Mesendoderm (in vitro differentiated cells): ENCODE measurements at regions not wholly inside any gene's neighbourhood (a gene's known extent, or its start where the extent isn't known, plus 50 kb on each side); places are given as distances from the start of the nearest gene placed in this dataset.

Experiments
- DNase-seq: peaks from one replicate; pipeline ENCODE4 v3.0.0; 2013
- H2AK5ac ChIP-seq: 2 replicates; pipeline ENCODE4 v1.6.1; 2013; ENCODE audit warnings: low read length, inconsistent platforms
- H2BK120ac ChIP-seq: 2 replicates; pipeline ENCODE4 v1.6.1; 2013; ENCODE audit warnings: low read depth, mild to moderate bottlenecking, low read length, moderate library complexity, mixed read lengths
- H2BK15ac ChIP-seq: replicated peaks from 2 replicates; pipeline ENCODE4 v1.6.1; 2013; ENCODE audit warnings: low read depth, mild to moderate bottlenecking, moderate library complexity
- H2BK5ac ChIP-seq: 2 replicates; pipeline ENCODE4 v1.6.1; 2013; ENCODE audit warnings: low read length, inconsistent platforms
- H3K18ac ChIP-seq: 2 replicates; pipeline ENCODE4 v1.6.1; 2013; ENCODE audit warnings: mild to moderate bottlenecking, low read length, mixed read lengths
- H3K23ac ChIP-seq: one replicate; pipeline ENCODE4 v1.6.1; 2013; ENCODE audit warnings: low read length
- H3K27ac ChIP-seq: 2 replicates; pipeline ENCODE4 v1.5.1; 2013; ENCODE audit warnings: low read depth, mild to moderate bottlenecking, inconsistent platforms, low read length, moderate library complexity
- H3K27me3 ChIP-seq: 2 replicates; pipeline ENCODE4 v1.6.1; 2013; ENCODE audit warnings: low read length, control low read depth, mild to moderate bottlenecking, inconsistent platforms; ENCODE audit not compliant: insufficient read depth, poor library complexity
- H3K36me3 ChIP-seq: 2 replicates; pipeline ENCODE4 v1.6.1; 2013; ENCODE audit warnings: low read length, inconsistent platforms; ENCODE audit not compliant: control insufficient read depth, insufficient read depth
- H3K4ac ChIP-seq: one replicate; pipeline ENCODE4 v1.6.1; 2013; ENCODE audit warnings: low read depth, mild to moderate bottlenecking, low read length, moderate library complexity
- H3K4me1 ChIP-seq: 2 replicates; pipeline ENCODE4 v1.6.1; 2013; ENCODE audit warnings: low read depth, low read length, inconsistent platforms; ENCODE audit not compliant: control insufficient read depth
- H3K4me2 ChIP-seq: 2 replicates; pipeline ENCODE4 v1.6.1; 2013; ENCODE audit warnings: low read length
- H3K4me3 ChIP-seq: 2 replicates; pipeline ENCODE4 v1.5.1; 2013; ENCODE audit warnings: mild to moderate bottlenecking, low read length
- H3K56ac ChIP-seq: one replicate; pipeline ENCODE4 v1.6.1; 2013; ENCODE audit warnings: low read length
- H3K79me1 ChIP-seq: 2 replicates; pipeline ENCODE4 v1.6.1; 2013; ENCODE audit warnings: low read length, inconsistent platforms
- H3K79me2 ChIP-seq: 2 replicates; pipeline ENCODE4 v1.6.1; 2013; ENCODE audit warnings: mild to moderate bottlenecking, low read length; ENCODE audit not compliant: control insufficient read depth, insufficient read depth
- H3K9ac ChIP-seq: 2 replicates; pipeline ENCODE4 v1.6.1; 2013; ENCODE audit warnings: low read length, inconsistent platforms
- H4K5ac ChIP-seq: one replicate; pipeline ENCODE4 v1.6.1; 2013; ENCODE audit warnings: low read length
- H4K8ac ChIP-seq: one replicate; pipeline ENCODE4 v1.6.1; 2013; ENCODE audit warnings: low read depth, mild to moderate bottlenecking, control low read depth, low read length, moderate library complexity
- WGBS: extraction: QIAGEN DNeasy Blood & Tissue Kit; methylation state at CpG from one replicate; pipeline ENCODE4 v1.1.7; 2013; ENCODE audit warnings: low lambda C conversion rate, missing lambda C conversion rate; ENCODE audit not compliant: insufficient coverage; ENCODE audit errors: extremely low coverage; 5-methylcytosine and 5-hydroxymethylcytosine counted together

GRCh38 chr16:35306915-35307314, 1847.5 kb downstream of the TP53TG3F start:
- no CpG with 5 or more reads among the region's 1 CpG for WGBS
- no peaks in the 10 kb centered on the region for H3K79me1 ChIP-seq

GRCh38 chr16:35308674-35309073, 1849.3 kb downstream of the TP53TG3F start:
- H4K5ac ChIP-seq = no peak overlapping the region
- H4K8ac ChIP-seq = no peak overlapping the region
- H2BK5ac ChIP-seq = no peak overlapping the region
- H2BK120ac ChIP-seq = no peak overlapping the region
- H3K4me1 ChIP-seq = no peaks in the 10 kb centered on the region
- H3K27me3 ChIP-seq = no peaks in the 10 kb centered on the region
- H3K9ac ChIP-seq = no peak overlapping the region
- no peak overlapping the region for H3K4me3 ChIP-seq
- H3K79me2 ChIP-seq = no peaks in the 10 kb centered on the region
- no peak overlapping the region for H3K18ac ChIP-seq
- no peaks in the 10 kb centered on the region for H3K79me1 ChIP-seq
- no peak overlapping the region for H2AK5ac ChIP-seq
- H3K56ac ChIP-seq = no peak overlapping the region
- H3K4me2 ChIP-seq = no peak overlapping the region
- H3K36me3 ChIP-seq = no peaks in the 10 kb centered on the region
- DNase-seq = no peak
- H3K23ac ChIP-seq = no peak overlapping the region
- WGBS = no CpG with 5 or more reads among the region's 5 CpGs
- H2BK15ac ChIP-seq = no peak overlapping the region
- no peak overlapping the region for H3K4ac ChIP-seq
- no peak overlapping the region for H3K27ac ChIP-seq

More at GRCh38 chr16:35306915-35307314, 1847.5 kb downstream of the TP53TG3F start:
- Histone ChIP-seq H3K23ac (no peak overlapping the region), H3K27me3 (no peaks in the 10 kb centered on the region), H3K18ac (no peak overlapping the region), H2BK120ac (no peak overlapping the region), H3K9ac (no peak overlapping the region), H3K36me3 (no peaks in the 10 kb centered on the region), H3K4ac (no peak overlapping the region), H3K27ac (no peak overlapping the region), H3K56ac (no peak overlapping the region), H3K4me1 (no peaks in the 10 kb centered on the region), H3K4me3 (no peak overlapping the region), H2AK5ac (no peak overlapping the region), H2BK15ac (no peak overlapping the region), H4K5ac (no peak overlapping the region), H2BK5ac (no peak overlapping the region), H3K4me2 (no peak overlapping the region), H4K8ac (no peak overlapping the region), H3K79me2 (no peaks in the 10 kb centered on the region)
- DNase-seq = no peak

- WGBS = no CpG with 5 or more reads among the region's 3 CpGs
- H3K79me1 ChIP-seq = no peaks in the 10 kb centered on the region
Observed at GRCh38 chr16:35310999-35311398, 1851.6 kb downstream of the TP53TG3F start.

GRCh38 chr16:35311475-35311874, 1852.1 kb downstream of the TP53TG3F start:
- H2BK15ac ChIP-seq = no peak overlapping the region
- H2AK5ac ChIP-seq = no peak overlapping the region
- no peak for DNase-seq
- no peak overlapping the region for H3K27ac ChIP-seq
- H3K4me3 ChIP-seq = no peak overlapping the region
- no peaks in the 10 kb centered on the region for H3K36me3 ChIP-seq
- H3K4me2 ChIP-seq = no peak overlapping the region
- H3K4ac ChIP-seq = no peak overlapping the region
- H3K18ac ChIP-seq = no peak overlapping the region
- no peaks in the 10 kb centered on the region for H3K4me1 ChIP-seq
- no peaks in the 10 kb centered on the region for H3K79me1 ChIP-seq
- H4K5ac ChIP-seq = no peak overlapping the region
- no peak overlapping the region for H3K9ac ChIP-seq
- WGBS = no CpG with 5 or more reads among the region's 10 CpGs
- H3K56ac ChIP-seq = no peak overlapping the region
- no peaks in the 10 kb centered on the region for H3K79me2 ChIP-seq
- H4K8ac ChIP-seq = no peak overlapping the region
- no peaks in the 10 kb centered on the region for H3K27me3 ChIP-seq
- no peak overlapping the region for H3K23ac ChIP-seq
- no peak overlapping the region for H2BK5ac ChIP-seq
- H2BK120ac ChIP-seq = no peak overlapping the region

More at GRCh38 chr16:35310999-35311398, 1851.6 kb downstream of the TP53TG3F start:
- Histone ChIP-seq H3K36me3 (no peaks in the 10 kb centered on the region), H3K23ac (no peak overlapping the region), H3K4ac (no peak overlapping the region), H3K9ac (no peak overlapping the region), H2BK120ac (no peak overlapping the region), H4K8ac (no peak overlapping the region), H4K5ac (no peak overlapping the region), H3K56ac (no peak overlapping the region), H2BK15ac (no peak overlapping the region), H3K27me3 (no peaks in the 10 kb centered on the region), H3K4me2 (no peak overlapping the region), H2BK5ac (no peak overlapping the region), H2AK5ac (no peak overlapping the region), H3K4me1 (no peaks in the 10 kb centered on the region), H3K27ac (no peak overlapping the region), H3K18ac (no peak overlapping the region), H3K79me2 (no peaks in the 10 kb centered on the region), H3K4me3 (no peak overlapping the region)
- no peak for DNase-seq

- H3K4me3 ChIP-seq = no peak overlapping the region
- H3K18ac ChIP-seq = no peak overlapping the region
- no peaks in the 10 kb centered on the region for H3K4me1 ChIP-seq
- no peak overlapping the region for H3K4me2 ChIP-seq
- H3K79me2 ChIP-seq = no peaks in the 10 kb centered on the region
- no peak for DNase-seq
- no peak overlapping the region for H3K27ac ChIP-seq
- no peak overlapping the region for H2BK15ac ChIP-seq
- H2BK5ac ChIP-seq = no peak overlapping the region
- H2AK5ac ChIP-seq = no peak overlapping the region
- H2BK120ac ChIP-seq = no peak overlapping the region
- H4K8ac ChIP-seq = no peak overlapping the region
- no peaks in the 10 kb centered on the region for H3K36me3 ChIP-seq
- H4K5ac ChIP-seq = no peak overlapping the region
- no peak overlapping the region for H3K4ac ChIP-seq
- no peak overlapping the region for H3K56ac ChIP-seq
- no peaks in the 10 kb centered on the region for H3K79me1 ChIP-seq
- no peak overlapping the region for H3K9ac ChIP-seq
- no peaks in the 10 kb centered on the region for H3K27me3 ChIP-seq
- no CpG with 5 or more reads among the region's 3 CpGs for WGBS
- H3K23ac ChIP-seq = no peak overlapping the region
Observed at GRCh38 chr16:35314298-35314697, 1854.9 kb downstream of the TP53TG3F start.

- Histone ChIP-seq H3K27me3 (no peaks in the 10 kb centered on the region), H4K8ac (no peak overlapping the region), H3K79me2 (no peaks in the 10 kb centered on the region), H3K79me1 (no peaks in the 10 kb centered on the region), H3K27ac (no peak overlapping the region), H3K23ac (no peak overlapping the region), H2BK120ac (no peak overlapping the region), H2AK5ac (no peak overlapping the region), H2BK5ac (no peak overlapping the region), H3K4me1 (no peaks in the 10 kb centered on the region), H4K5ac (no peak overlapping the region), H2BK15ac (no peak overlapping the region), H3K36me3 (no peaks in the 10 kb centered on the region), H3K9ac (no peak overlapping the region), H3K4me3 (no peak overlapping the region), H3K4ac (no peak overlapping the region), H3K56ac (no peak overlapping the region), H3K4me2 (no peak overlapping the region), H3K18ac (no peak overlapping the region)
- no peak for DNase-seq
- no CpG with 5 or more reads among the region's 2 CpGs for WGBS
Observed at GRCh38 chr16:35319536-35320192, 1860.3 kb downstream of the TP53TG3F start.
